Thyroid gland (tissue), 4 donors: ENCODE measurements at regions not wholly inside any gene's neighbourhood (a gene's known extent, or its start where the extent isn't known, plus 50 kb on each side); places are given as distances from the start of the nearest gene placed in this dataset.

Experiments used
- DNase-seq, 2 donors: peaks; one replicate each; pipeline ENCODE4 v3.0.0-alpha.2; 2019
- H3K27ac ChIP-seq, 3 donors: fragments of 200-600 bp; sonication (generic); 1 replicate in 2 of 3; 2 replicates in 1 of 3; pipeline ENCODE4 v1.5.1; 2016 to 2019; ENCODE audit warnings: mild to moderate bottlenecking in 1 of 3, moderate library complexity in 1 of 3
- H3K27me3 ChIP-seq: fragments of 200-600 bp; sonication (generic); one replicate; pipeline ENCODE4 v1.5.1; 2019
- H3K36me3 ChIP-seq, 2 donors: fragments of 200-600 bp; sonication (generic); one replicate each; pipeline ENCODE4 v1.5.1; 2016 to 2019
- H3K4me1 ChIP-seq, 2 donors: fragments of 200-600 bp; sonication (generic); one replicate each; pipeline ENCODE4 v1.5.1; 2017 to 2019
- H3K4me3 ChIP-seq, 3 donors: fragments of 200-600 bp; sonication (generic); replicated peaks in 1 of 3; 1 replicate in 2 of 3; 2 replicates in 1 of 3; pipeline ENCODE4 v1.5.1; 2016; ENCODE audit warnings: mild to moderate bottlenecking in 1 of 3
- H3K9me3 ChIP-seq: fragments of 200-600 bp; sonication (generic); one replicate; pipeline ENCODE4 v1.5.1; 2017
- POLR2A ChIP-seq, 2 donors: fragments of 450-650 bp; IDR thresholded peaks; one replicate each; pipeline ENCODE4 v1.6.1; 2017; ENCODE audit warnings: antibody characterized with exemption in 2 of 2, mild to moderate bottlenecking in 2 of 2, moderate library complexity in 1 of 2
- WGBS, 2 donors: methylation state at CpG; one replicate each; pipeline ENCODE4 v1.1.5; 2017; 5-methylcytosine and 5-hydroxymethylcytosine counted together
- intact Hi-C: fragments of 100-400 bp; cut with DNase I; formaldehyde crosslinking; loops from one replicate; pipeline ENCODE4 v1.15.1; 2023
- TF ChIP-seq, protein P1 (sequence below), 6 experiments: fragments of 200-600 bp in 3 of 6; fragments of 450-650 bp in 3 of 6; sonication (generic) in 3 of 6; IDR thresholded peaks; one replicate each; pipeline ENCODE4 v1.5.1; 2016 to 2019; ENCODE audit warnings: antibody characterized with exemption in 6 of 6, mild to moderate bottlenecking in 2 of 6, inconsistent platforms in 1 of 6, moderate library complexity in 1 of 6

DNA sequence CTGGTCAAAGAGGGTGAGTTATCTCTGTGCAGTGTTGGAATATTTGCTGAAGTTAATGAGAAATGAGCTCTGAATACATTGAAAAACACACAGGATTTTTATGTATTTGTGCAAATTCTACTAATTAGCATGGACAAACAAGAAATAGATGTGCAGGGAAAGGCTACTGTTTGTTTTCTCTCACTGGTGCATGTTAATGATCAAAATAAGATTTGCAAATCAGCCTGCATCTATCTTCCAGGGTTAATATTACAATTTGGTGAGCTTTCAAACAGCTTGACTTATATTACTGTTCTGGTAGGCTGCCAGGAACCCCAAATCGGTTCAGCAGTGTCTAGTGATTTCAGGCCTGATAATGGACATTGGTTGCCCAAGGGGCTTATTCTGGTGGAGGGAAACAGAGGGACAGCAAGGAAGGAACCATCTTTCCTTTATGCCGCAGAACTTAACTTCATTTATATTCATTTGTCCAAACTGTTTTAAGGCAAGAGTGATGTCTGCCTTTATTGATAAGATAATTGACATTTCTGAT is 93.8 kb upstream of the REG3A start:
- Histone ChIP-seq H3K9me3 (no peaks in the 10 kb centered on the region), H3K4me3 (no peak overlapping the region), H3K36me3 (no peaks in the 10 kb centered on the region), H3K27ac (no peak overlapping the region), H3K4me1 (no peaks in the 10 kb centered on the region), H3K27me3 (no peaks in the 10 kb centered on the region)
- TF ChIP-seq, protein P1, sequence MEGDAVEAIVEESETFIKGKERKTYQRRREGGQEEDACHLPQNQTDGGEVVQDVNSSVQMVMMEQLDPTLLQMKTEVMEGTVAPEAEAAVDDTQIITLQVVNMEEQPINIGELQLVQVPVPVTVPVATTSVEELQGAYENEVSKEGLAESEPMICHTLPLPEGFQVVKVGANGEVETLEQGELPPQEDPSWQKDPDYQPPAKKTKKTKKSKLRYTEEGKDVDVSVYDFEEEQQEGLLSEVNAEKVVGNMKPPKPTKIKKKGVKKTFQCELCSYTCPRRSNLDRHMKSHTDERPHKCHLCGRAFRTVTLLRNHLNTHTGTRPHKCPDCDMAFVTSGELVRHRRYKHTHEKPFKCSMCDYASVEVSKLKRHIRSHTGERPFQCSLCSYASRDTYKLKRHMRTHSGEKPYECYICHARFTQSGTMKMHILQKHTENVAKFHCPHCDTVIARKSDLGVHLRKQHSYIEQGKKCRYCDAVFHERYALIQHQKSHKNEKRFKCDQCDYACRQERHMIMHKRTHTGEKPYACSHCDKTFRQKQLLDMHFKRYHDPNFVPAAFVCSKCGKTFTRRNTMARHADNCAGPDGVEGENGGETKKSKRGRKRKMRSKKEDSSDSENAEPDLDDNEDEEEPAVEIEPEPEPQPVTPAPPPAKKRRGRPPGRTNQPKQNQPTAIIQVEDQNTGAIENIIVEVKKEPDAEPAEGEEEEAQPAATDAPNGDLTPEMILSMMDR (IDR thresholded peaks at IDR 0.05), result no peak
- TF ChIP-seq POLR2A (IDR thresholded peaks at IDR 0.05), result no peak
- no peak for DNase-seq
- intact Hi-C loops, result no loop called here
- WGBS, 2 donors, result 71 to 79% methylated on average over 2 of the region's 2 CpGs

- TF ChIP-seq, protein P1 (IDR thresholded peaks at IDR 0.05), result no peak
- TF ChIP-seq POLR2A (IDR thresholded peaks at IDR 0.05), result no peak
- intact Hi-C loops, result no loop called here
- Histone ChIP-seq H3K9me3 (no peaks in the 10 kb centered on the region), H3K4me1 (no peaks in the 10 kb centered on the region), H3K27ac (no peak overlapping the region), H3K4me3 (no peak overlapping the region), H3K27me3 (no peaks in the 10 kb centered on the region), H3K36me3 (no peaks in the 10 kb centered on the region)
- WGBS, 2 donors, result 67 to 80% methylated on average over 5 of the region's 5 CpGs
- DNase-seq, result no peak
These were observed 91.1 kb upstream of the REG3A start for GRCh38 chr2:79250656-79251055.

- no peak for DNase-seq
- TF ChIP-seq, protein P1 (IDR thresholded peaks at IDR 0.05), result no peak
- Histone ChIP-seq H3K27ac (no peak overlapping the region), H3K9me3 (no peaks in the 10 kb centered on the region), H3K4me1 (no peaks in the 10 kb centered on the region), H3K4me3 (no peak overlapping the region), H3K27me3 (no peaks in the 10 kb centered on the region), H3K36me3 (no peaks in the 10 kb centered on the region)
- intact Hi-C loops, result no loop called here
- WGBS, 2 donors, result 76 to 78% methylated on average over 1 of the region's 1 CpG
These were observed 89.2 kb upstream of the REG3A start for GRCh38 chr2:79248776-79249175.

DNA sequence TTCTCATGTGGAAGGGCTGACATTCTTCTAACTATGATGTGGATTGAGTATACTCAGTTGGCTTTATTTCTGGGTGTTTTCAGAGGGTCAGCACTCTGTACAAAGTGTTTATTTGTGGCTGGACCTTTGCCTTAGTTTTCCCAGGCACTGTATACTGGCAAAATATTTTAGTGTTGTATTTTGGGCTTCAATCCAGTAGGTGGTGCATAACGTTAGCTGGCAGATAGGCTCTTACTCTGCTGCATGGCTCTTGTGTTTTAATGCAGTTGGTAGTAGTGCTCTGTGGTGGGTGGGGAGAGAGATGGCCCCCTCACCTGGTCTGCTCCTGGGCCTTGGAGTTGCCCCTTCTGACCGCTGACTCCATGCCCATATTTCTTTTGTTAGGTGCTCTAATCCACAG is 75.6 kb upstream of the REG3A start:
- no peak for DNase-seq
- TF ChIP-seq, protein P1 (IDR thresholded peaks at IDR 0.05), result no peak
- no peak for TF ChIP-seq POLR2A (IDR thresholded peaks at IDR 0.05)
- H3K27me3 ChIP-seq, result no peaks in the 10 kb centered on the region
- no peak overlapping the region for H3K27ac ChIP-seq
- no peak overlapping the region for H3K4me3 ChIP-seq
- H3K36me3 ChIP-seq, result no peaks in the 10 kb centered on the region
- WGBS, 2 donors, result 33 to 53% methylated on average over 2 of the region's 2 CpGs
- intact Hi-C loops, result no loop called here
- H3K4me1 ChIP-seq, result no peaks in the 10 kb centered on the region
- no peaks in the 10 kb centered on the region for H3K9me3 ChIP-seq

DNA sequence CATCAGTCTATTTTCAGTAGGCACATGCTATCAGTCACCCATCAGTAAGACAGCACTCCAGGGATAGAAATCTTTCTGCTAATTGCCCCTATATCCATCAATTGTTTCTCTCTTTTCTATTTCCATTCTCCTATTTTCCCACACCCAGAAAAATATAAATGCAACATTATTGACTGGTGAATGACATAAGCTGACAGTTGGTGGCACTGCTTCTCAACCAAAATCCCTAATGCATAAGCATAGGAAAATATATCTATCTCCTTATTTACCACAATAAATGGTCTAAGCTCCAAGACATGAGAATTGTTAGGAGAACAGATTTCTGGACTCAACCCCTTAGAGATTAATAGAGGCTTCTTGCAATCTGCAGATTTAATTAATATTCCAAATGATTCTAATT is 64.0 kb upstream of the REG3A start:
- no peak for DNase-seq
- intact Hi-C loops, result no loop called here
- H3K4me3 ChIP-seq, result no peak overlapping the region
- H3K9me3 ChIP-seq, result no peaks in the 10 kb centered on the region
- no peaks in the 10 kb centered on the region for H3K27me3 ChIP-seq
- no peak overlapping the region for H3K27ac ChIP-seq
- H3K36me3 ChIP-seq, result no peaks in the 10 kb centered on the region
- TF ChIP-seq POLR2A (IDR thresholded peaks at IDR 0.05), result no peak
- TF ChIP-seq, protein P1 (IDR thresholded peaks at IDR 0.05), result no peak
- no peaks in the 10 kb centered on the region for H3K4me1 ChIP-seq
